ENCODE measurements at regions not wholly inside any gene's neighbourhood (a gene's known extent, or its start where the extent isn't known, plus 50 kb on each side); places are given as distances from the start of the nearest gene placed in this dataset.

DNA sequence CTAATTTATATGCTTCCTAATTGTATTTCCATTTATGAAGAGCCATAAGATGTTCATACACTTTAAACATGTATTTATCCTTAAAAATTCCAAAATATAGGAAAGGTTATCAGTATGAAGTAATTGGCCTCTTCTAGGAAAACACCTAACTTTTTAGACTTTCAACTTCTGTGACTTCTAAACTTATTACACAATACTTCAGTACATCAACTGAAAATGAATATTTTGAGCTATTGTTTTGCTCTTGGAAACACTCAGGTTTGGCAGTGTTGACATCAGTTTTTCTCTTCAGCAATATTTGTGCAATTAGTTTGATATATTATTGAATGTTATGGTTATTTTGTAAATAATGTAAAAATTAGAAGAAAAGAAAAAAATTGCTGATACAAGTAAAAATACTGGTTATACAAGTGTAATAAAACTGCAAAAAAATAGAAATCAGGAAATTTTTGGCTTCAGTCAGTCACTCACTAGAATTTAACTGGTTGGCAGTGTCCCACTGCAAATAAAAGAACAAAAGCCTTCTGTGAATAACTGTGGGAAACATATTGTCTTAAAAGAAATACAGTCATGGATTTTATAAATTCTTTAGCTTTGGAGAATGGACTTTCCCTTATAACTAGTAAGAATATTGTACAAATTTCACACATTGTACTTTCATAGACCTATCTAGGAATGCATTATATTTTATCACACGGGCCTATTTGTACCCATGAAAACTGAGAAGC lies 635.9 kb downstream of the TLE1 start:
- Histone ChIP-seq H3K9me3 (no peaks in the 10 kb centered on the region), H3K4me1 (no peaks in the 10 kb centered on the region), H3K36me3 (no peaks in the 10 kb centered on the region), H3K27me3 (no peaks in the 10 kb centered on the region), H3K4me3 (no peak overlapping the region), H3K27ac (no peak overlapping the region)
- no peak for DNase-seq (ENCODE audit: extremely low spot score in 2 of 2)
- intact Hi-C loops (cut with DNase I): no loop called here
- no peak for TF ChIP-seq POLR2AphosphoS5 (IDR thresholded peaks at IDR 0.05; ENCODE audit: insufficient read depth in 1 of 2, low read depth in 1 of 2)
- TF ChIP-seq, protein P1, sequence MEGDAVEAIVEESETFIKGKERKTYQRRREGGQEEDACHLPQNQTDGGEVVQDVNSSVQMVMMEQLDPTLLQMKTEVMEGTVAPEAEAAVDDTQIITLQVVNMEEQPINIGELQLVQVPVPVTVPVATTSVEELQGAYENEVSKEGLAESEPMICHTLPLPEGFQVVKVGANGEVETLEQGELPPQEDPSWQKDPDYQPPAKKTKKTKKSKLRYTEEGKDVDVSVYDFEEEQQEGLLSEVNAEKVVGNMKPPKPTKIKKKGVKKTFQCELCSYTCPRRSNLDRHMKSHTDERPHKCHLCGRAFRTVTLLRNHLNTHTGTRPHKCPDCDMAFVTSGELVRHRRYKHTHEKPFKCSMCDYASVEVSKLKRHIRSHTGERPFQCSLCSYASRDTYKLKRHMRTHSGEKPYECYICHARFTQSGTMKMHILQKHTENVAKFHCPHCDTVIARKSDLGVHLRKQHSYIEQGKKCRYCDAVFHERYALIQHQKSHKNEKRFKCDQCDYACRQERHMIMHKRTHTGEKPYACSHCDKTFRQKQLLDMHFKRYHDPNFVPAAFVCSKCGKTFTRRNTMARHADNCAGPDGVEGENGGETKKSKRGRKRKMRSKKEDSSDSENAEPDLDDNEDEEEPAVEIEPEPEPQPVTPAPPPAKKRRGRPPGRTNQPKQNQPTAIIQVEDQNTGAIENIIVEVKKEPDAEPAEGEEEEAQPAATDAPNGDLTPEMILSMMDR (IDR thresholded peaks at IDR 0.05): no peak
- no peak for TF ChIP-seq POLR2A (IDR thresholded peaks at IDR 0.05)

DNA sequence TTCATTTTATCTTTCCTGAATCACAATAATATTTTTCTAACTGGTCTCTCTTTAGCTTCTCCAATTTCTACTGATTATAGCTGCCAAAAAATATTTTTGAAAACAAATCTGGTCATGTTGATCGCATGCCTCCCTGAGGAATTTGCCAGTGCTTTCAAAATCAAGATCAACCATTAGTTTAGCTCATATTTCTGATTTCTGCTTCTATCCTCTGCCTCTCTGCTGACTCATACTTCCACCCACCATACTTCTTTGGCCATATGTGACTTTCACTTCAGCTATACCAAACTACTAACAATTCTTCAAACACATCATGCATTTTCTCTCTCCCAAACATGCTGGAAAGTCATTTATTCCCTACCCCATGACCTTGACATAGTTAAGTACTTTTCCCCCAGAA lies 636.5 kb downstream of the TLE1 start:
- Histone ChIP-seq H3K27ac (no peak overlapping the region), H3K9me3 (no peaks in the 10 kb centered on the region), H3K4me1 (no peaks in the 10 kb centered on the region), H3K4me3 (no peak overlapping the region), H3K36me3 (no peaks in the 10 kb centered on the region), H3K27me3 (no peaks in the 10 kb centered on the region)
- intact Hi-C loops (cut with DNase I): no loop called here
- TF ChIP-seq POLR2AphosphoS5 (IDR thresholded peaks at IDR 0.05; ENCODE audit: insufficient read depth in 1 of 2, low read depth in 1 of 2) (no peak), POLR2A (IDR thresholded peaks at IDR 0.05) (no peak)
- TF ChIP-seq, protein P1 (IDR thresholded peaks at IDR 0.05): no peak
- DNase-seq (ENCODE audit: extremely low spot score in 2 of 2): no peak

DNA sequence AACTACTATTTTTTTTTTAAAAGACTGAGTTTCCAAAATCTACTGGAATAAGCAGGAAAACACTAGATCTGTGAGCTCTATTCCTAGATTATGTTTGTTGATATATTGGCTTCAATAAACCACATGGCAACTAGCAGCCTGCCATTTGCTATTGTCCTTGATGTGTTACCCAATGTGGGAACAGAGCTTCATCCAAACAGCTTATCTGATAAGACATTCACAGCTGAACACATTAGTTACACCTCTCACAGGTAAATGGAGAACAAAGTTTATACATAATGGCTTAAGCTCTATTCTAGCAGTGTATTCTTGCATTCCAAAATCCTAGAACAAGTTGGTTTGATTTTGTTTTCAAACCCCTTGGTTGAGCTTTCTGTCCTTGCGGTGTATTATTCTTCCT lies 642.1 kb downstream of the TLE1 start:
- Histone ChIP-seq H3K36me3 (no peaks in the 10 kb centered on the region), H3K27ac (no peak overlapping the region), H3K4me3 (no peak overlapping the region), H3K4me1 (no peaks in the 10 kb centered on the region), H3K27me3 (no peaks in the 10 kb centered on the region), H3K9me3 (no peaks in the 10 kb centered on the region)
- intact Hi-C loops (cut with DNase I): no loop called here
- no peak for DNase-seq (ENCODE audit: extremely low spot score in 2 of 2)
- TF ChIP-seq POLR2A (IDR thresholded peaks at IDR 0.05) (no peak), POLR2AphosphoS5 (IDR thresholded peaks at IDR 0.05; ENCODE audit: insufficient read depth in 1 of 2, low read depth in 1 of 2) (no peak)
- TF ChIP-seq, protein P1 (IDR thresholded peaks at IDR 0.05): no peak

DNA sequence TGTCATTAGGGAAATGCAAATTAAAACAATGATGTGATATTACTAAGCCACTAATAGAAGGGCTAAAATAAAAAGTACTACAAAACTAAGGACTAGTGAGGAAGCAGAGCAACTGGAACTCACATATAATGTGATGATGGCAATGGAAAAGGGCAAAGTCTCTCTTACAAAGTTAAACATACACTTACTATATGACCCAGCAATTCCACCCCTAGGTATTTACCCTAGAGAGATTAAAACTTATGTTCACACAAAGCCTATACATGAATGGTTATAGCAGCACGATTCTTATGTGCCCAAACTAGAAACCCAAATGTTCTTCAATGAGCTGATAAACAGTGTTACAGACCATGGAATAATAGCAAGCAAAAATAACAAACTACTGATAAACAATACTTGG lies 643.7 kb downstream of the TLE1 start:
- H3K9me3 ChIP-seq: no peaks in the 10 kb centered on the region
- intact Hi-C loops (cut with DNase I): no loop called here

DNA sequence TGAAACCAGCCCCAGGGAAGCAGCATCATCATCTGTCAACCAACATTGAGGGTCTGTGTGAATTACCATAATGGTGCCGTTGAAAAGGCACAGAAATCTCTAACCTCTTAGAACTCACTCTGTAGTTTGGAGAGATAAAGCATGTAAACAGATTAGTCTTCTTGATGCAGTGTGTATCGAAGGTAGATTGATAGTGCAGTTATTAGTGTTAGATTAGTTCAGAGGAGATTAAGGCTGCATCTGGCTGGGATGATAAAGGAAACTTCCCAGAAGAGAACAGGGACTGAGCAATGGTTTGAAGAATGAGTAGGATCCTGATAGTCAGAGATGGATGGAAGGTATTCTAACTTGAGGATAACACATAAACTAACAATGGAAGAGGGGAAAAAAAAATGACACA lies 651.5 kb downstream of the TLE1 start:
- no peaks in the 10 kb centered on the region for H3K36me3 ChIP-seq
- H3K4me1 ChIP-seq: peaks cover 9% of the 10 kb centered on the region
- no peak overlapping the region for H3K27ac ChIP-seq
- no peak for DNase-seq (ENCODE audit: extremely low spot score in 2 of 2)
- intact Hi-C loops (cut with DNase I): no loop called here
- TF ChIP-seq, protein P1 (IDR thresholded peaks at IDR 0.05): no peak
- TF ChIP-seq POLR2AphosphoS5 (IDR thresholded peaks at IDR 0.05; ENCODE audit: insufficient read depth in 1 of 2, low read depth in 1 of 2): no peak
- no peak for TF ChIP-seq POLR2A (IDR thresholded peaks at IDR 0.05)
- no peaks in the 10 kb centered on the region for H3K27me3 ChIP-seq
- no peaks in the 10 kb centered on the region for H3K9me3 ChIP-seq
- no peak overlapping the region for H3K4me3 ChIP-seq

More for the DNA sequence above, 643.7 kb downstream of the TLE1 start:
- Histone ChIP-seq H3K4me3 (no peak overlapping the region), H3K27me3 (no peaks in the 10 kb centered on the region), H3K36me3 (no peaks in the 10 kb centered on the region), H3K27ac (no peak overlapping the region), H3K4me1 (no peaks in the 10 kb centered on the region)
- TF ChIP-seq POLR2A (IDR thresholded peaks at IDR 0.05) (no peak), POLR2AphosphoS5 (IDR thresholded peaks at IDR 0.05; ENCODE audit: insufficient read depth in 1 of 2, low read depth in 1 of 2) (no peak)
- TF ChIP-seq, protein P1 (IDR thresholded peaks at IDR 0.05): no peak
- no peak for DNase-seq (ENCODE audit: extremely low spot score in 2 of 2)

Data from vagina (tissue), 2 donors.